HG03354 (cell line): ENCODE measurements at regions not wholly inside any gene's neighbourhood (a gene's known extent, or its start where the extent isn't known, plus 50 kb on each side); places are given as distances from the start of the nearest gene placed in this dataset.
"Not testable (repeated sequence)": the region's sequence is repeated elsewhere in the genome, so short reads cannot be mapped to it uniquely, and the experiment has no call there.

Experiments used
- ATAC-seq: cut with Tn5 transposase; IDR thresholded peaks from one replicate; pipeline ENCODE4 v1.9.1; 2021; ENCODE audit warnings: mild to moderate bottlenecking; ENCODE audit not compliant: unreplicated experiment, poor library complexity, severe bottlenecking

DNA sequence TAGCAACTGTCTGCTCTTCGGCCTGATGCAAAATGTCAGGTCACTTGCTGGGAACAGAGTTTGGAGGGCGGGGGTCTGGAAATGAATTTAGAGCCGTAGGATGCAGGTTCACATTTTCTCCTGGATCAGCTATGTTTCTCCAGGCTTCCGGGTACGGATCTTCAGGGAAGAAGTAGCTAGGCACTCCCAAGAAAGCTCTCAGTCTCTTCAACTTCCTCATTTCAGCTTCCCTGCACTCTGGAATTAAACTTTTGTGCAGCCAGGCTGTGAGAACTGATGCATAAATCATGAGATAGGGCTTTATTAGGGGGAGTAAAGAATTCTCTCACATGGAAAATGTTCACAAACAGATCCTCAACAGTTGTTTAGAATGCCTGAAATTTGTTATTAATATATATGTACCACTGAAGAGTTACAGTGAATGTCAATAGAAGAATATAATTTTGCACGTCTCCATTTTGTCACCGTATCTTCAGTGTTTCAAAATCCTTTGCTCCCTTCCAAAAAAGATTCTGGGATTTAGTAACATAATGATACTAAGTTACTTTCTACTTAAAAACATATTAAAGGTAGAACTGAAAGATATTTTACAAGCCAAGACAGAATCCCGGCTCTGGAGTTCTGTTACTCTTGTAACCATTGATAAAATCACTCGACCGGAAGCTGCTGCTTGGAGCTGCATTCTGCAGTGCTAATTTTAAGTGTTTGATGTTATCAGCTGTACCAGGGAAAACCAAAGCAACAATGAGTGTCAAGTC lies 178.5 kb upstream of the P2RY1 start:
- ATAC-seq, result no peak

GRCh38 chr3:152656972-152657355 lies 178.0 kb upstream of the P2RY1 start:
- no peak for ATAC-seq

DNA sequence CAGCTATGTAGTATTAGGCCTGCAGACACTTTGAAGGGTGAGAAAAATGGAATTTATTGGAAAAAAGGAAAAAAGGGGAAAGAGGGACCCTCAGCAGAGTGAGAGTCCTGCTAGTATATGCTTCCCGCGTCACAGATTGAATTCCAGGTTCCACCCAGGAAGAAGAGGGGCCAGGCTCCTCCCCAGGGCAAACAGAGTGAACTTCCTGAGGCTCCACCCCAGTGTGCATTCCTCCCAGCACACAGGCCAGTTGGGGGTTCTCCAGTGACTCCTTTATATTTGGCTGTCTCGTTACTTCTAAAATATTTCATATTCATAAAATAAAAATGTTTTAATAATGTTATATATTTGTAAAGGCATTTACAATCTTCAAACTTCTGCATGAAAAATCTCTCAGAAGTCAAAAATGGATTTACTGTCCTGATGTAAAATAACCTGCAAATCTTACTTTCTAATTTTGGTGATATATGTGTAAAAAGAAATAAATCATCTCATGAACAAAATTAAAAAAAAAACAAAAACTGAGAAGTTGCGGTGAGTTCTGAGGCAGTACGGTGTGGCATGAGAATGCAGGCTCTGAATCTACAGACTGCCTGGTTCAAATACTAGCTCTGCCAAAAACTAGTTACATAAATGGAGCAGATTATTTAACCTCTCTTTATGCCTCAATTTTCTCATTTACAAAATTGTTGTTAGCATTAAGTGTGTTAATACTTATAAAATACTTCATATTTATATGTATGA lies 175.8 kb upstream of the P2RY1 start:
- ATAC-seq, result no peak

- no peak for ATAC-seq
Observed at GRCh38 chr3:152662157-152662556, 172.8 kb upstream of the P2RY1 start.

DNA sequence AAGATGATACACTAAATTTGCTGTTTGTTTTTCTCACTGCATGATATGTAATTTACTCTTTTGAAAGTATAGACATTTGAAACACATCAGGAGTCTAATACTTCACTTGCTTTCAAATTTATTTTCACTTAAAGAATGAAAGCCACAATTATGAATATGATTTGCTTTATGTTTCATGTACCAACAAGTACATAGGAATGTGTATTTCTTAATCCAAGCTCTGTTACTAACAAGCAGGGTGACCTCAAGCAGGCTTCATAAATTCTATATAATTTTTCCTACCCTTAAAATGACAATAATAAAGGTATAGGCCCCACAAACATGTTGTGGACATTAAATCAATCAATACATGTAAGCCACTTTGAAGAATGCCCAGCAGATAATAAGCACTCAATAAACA lies 170.2 kb upstream of the P2RY1 start:
- ATAC-seq, result no peak

GRCh38 chr3:152667267-152667666 lies 167.7 kb upstream of the P2RY1 start:
- no peak for ATAC-seq

DNA sequence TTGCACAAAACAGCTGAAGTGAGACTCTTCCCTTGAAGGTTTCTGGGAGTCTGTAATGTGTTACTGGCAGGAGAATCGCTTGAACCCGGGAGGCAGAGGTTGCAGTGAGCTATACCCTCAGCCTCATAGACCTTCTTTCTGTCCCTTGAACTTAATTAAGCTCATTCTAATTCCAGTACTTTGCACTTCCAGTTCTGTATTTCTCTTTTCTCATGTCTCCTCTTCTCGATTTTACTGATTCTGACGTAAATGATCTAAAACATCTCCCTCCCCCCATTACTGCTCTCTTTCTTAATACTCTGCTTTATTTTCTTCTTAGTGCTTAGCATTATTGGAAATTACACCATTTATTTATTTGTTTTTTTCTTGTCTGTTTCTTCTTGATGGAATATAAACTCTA lies 165.4 kb upstream of the P2RY1 start:
- no peak for ATAC-seq

DNA sequence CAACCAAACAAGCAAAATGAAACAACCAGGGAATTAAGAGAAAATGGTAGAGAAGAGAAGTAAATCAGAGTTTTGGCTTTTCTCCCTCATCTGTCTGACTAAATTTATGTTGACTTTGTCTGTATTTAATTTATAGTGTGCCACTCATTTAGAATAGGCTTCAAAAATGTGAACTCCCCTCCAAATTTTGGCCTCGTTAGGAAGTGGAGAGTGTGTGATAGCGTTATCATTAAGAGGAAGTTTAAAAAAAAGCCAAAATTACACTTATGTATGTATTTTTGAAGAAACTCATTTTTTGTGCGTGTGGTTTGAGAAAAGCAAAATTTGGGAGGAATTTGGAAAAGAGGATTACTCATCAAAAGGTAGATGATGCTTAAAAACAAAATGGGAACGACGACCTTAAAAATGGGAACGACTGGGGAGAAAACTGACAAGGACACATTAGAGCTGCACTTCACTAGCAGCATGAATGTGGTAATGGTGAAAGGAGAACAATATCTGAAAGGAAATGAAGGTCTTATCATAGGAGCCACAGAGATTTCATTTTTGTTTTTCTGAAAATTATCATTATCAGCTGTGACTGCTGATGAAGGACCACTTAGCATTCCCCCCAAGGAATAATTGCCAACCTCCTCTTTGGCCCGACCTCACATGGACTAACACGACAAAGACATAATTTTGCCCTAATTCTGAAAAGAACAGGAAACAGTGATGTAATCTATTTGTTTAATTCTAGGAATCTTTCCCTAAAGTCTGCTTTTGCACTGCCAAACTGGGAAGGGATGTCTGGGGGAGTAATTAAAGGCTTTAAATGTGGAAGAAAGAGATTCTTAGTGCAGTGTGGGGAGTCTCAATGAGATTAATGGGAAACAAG lies 163.2 kb upstream of the P2RY1 start:
- ATAC-seq, result no peak

GRCh38 chr3:152672320-152672649 lies 162.6 kb upstream of the P2RY1 start:
- no peak for ATAC-seq

- no peak for ATAC-seq
Observed at GRCh38 chr3:152676810-152677379, 158.0 kb upstream of the P2RY1 start.

DNA sequence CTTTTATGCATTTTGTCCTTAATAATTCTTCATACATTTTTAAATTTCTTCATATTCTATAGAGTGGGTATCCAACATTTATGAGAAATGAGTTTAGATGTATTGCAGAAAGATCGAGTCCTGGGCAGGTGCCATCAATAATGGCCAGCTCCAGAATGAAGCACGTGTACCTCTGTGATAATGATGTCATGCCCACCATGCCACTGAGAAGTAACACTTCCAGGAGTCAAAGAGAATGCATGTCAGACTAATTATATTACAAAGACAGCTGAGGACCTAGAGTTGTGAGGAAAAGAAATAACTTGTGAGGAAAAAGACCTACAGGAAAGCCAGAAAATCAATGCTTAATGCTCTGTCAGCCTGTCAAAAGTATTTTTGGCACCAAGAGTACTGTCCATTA lies 157.4 kb upstream of the P2RY1 start:
- no peak for ATAC-seq

GRCh38 chr3:152682477-152682876 lies 152.5 kb upstream of the P2RY1 start:
- no peak for ATAC-seq

GRCh38 chr3:152683521-152683999 lies 151.4 kb upstream of the P2RY1 start:
- ATAC-seq, result no peak

- ATAC-seq, result no peak
Observed at GRCh38 chr3:152684279-152684678, 150.7 kb upstream of the P2RY1 start.

- ATAC-seq, result no peak
Observed at GRCh38 chr3:152688313-152688712, 146.6 kb upstream of the P2RY1 start.

GRCh38 chr3:152692326-152692725 lies 142.6 kb upstream of the P2RY1 start:
- ATAC-seq, result not testable (repeated sequence)

DNA sequence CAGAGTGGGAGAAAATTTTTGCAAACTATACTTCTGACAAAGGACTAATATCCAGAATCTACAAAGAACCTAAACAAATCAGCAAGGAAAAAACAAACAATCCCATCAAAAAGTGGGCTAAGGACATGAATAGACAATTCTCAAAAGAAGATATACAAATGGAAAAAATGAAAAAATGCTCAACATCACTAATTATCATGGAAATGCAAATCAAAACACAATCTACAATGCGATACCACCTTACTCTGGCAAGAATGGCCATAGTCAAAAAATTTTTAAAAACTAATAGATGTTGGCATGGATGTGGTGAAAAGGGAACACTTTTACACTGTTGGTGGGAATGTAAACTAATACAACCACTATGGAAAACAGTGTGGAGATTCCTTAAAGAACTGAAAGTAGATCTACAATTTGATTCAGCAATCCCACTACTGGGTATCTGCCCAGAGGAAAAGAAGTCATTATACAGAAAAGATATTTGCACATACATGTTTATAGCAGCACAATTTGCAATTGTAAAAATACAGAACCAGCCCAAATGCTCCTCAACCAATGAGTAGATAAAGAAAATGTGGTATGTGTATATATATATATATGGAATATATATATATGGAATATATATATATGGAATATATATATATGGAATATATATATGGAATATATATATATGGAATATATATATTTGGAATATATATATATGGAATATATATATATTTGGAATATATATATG lies 141.2 kb upstream of the P2RY1 start:
- not testable (repeated sequence) for ATAC-seq

DNA sequence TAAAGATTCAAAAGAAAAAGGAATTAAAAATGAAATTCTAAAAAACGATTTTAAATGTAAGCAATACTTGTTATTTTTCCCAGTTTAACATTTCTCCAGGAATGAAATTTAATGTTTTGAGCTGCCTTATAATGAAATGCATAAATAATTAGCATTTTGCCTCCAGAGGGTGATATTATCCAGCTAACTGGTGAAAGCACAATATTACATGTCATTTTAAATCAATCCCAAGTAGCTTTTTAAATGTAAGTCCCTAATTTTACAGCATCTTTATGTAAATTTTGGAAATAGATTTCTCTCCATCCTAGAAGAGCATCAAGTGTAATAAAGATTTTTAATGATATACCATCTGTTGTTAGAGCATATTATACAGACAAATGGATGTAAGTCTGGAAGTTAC lies 139.1 kb upstream of the P2RY1 start:
- no peak for ATAC-seq

DNA sequence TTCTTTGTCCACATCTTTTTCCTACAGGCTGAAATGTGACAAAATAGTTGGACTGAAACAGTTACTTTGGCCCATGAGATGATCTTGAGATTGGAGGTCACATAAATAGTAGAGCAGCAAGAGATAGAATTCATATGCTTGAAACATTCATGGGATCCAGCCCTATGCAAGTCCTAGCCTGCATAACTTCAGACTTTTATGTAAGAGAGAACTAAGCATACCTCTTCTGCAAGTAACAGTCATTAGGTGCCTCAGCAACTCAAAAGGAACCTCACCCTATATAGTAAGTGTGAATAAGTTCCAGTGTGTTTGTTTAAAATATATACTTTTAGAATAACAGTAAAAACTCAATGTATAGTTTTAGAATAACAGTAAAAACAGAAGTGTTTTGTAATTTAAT lies 138.0 kb upstream of the P2RY1 start:
- no peak for ATAC-seq
